ENCODE measurements at regions not wholly inside any gene's neighbourhood (a gene's known extent, or its start where the extent isn't known, plus 50 kb on each side); places are given as distances from the start of the nearest gene placed in this dataset.

DNA sequence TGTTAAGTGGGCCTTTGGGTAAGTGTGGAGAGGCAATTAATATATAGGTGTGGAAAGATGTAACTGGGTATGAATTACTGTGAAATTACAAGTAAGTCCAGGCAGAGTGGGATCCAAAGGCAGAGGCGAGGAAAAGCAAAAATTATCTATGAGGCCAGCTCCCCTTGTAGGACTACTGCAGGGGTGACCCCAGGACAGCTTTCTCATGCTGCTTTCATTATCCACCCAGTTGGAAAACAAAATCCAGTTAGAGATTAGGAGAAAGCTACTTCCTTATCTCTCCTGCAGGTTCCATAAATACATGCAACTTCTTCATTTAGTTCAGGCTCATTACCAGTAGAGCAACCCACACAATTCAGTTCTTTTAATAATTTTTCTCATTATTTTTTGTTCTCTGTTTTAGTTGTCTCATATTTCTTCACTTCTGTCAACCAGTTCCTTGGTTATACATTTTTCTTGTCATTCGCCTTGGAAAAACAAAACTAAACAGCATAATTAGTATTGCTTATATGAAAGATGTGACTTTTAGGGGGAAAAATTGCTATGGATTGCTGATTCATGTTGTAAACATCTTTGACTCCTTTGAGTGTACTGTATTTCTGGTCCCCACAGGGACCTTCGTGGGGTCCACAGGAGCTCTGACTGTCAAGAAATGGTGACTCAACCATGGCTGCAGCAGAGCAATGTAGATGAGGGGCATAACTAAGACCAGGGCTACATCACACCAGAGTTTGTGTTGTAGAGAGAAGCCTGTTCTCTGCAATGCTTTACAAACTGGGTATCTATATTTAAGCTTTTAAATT, 110.4 kb upstream of the PARD3B start:
- Histone ChIP-seq H3K27ac (ENCODE audit: insufficient read depth, low read length, poor library complexity, severe bottlenecking) (no peak overlapping the region), H3K4me1 (ENCODE audit: control insufficient read depth, insufficient read depth, low read length, poor library complexity, severe bottlenecking) (no peaks in the 10 kb centered on the region), H3K4me3 (ENCODE audit: insufficient read depth, low read depth, low read length, poor library complexity, severe bottlenecking) (no peak overlapping the region), H3K9me3 (ENCODE audit: control insufficient read depth, low read length) (no peaks in the 10 kb centered on the region), H3K27me3 (replicated peaks; ENCODE audit: control insufficient read depth, insufficient read depth, low read length, poor library complexity, severe bottlenecking) (no peaks in the 10 kb centered on the region), H3K36me3 (ENCODE audit: control insufficient read depth, insufficient read depth, low read length) (no peaks in the 10 kb centered on the region)
- DNase-seq: no peak

GRCh38 chr2:204436230-204436629, 109.0 kb upstream of the PARD3B start:
- Histone ChIP-seq H3K27ac (ENCODE audit: insufficient read depth, low read length, poor library complexity, severe bottlenecking) (no peak overlapping the region), H3K27me3 (replicated peaks; ENCODE audit: control insufficient read depth, insufficient read depth, low read length, poor library complexity, severe bottlenecking) (no peaks in the 10 kb centered on the region), H3K36me3 (ENCODE audit: control insufficient read depth, insufficient read depth, low read length) (no peaks in the 10 kb centered on the region), H3K4me3 (ENCODE audit: insufficient read depth, low read depth, low read length, poor library complexity, severe bottlenecking) (no peak overlapping the region), H3K9me3 (ENCODE audit: control insufficient read depth, low read length) (no peaks in the 10 kb centered on the region), H3K4me1 (ENCODE audit: control insufficient read depth, insufficient read depth, low read length, poor library complexity, severe bottlenecking) (no peaks in the 10 kb centered on the region)
- no peak for DNase-seq

- Histone ChIP-seq H3K4me3 (ENCODE audit: insufficient read depth, low read depth, low read length, poor library complexity, severe bottlenecking) (no peak overlapping the region), H3K9me3 (ENCODE audit: control insufficient read depth, low read length) (no peaks in the 10 kb centered on the region), H3K27ac (ENCODE audit: insufficient read depth, low read length, poor library complexity, severe bottlenecking) (no peak overlapping the region), H3K36me3 (ENCODE audit: control insufficient read depth, insufficient read depth, low read length) (no peaks in the 10 kb centered on the region), H3K27me3 (replicated peaks; ENCODE audit: control insufficient read depth, insufficient read depth, low read length, poor library complexity, severe bottlenecking) (no peaks in the 10 kb centered on the region), H3K4me1 (ENCODE audit: control insufficient read depth, insufficient read depth, low read length, poor library complexity, severe bottlenecking) (no peaks in the 10 kb centered on the region)
- no peak for DNase-seq
These were observed 107.9 kb upstream of the PARD3B start for GRCh38 chr2:204437408-204437807.

DNA sequence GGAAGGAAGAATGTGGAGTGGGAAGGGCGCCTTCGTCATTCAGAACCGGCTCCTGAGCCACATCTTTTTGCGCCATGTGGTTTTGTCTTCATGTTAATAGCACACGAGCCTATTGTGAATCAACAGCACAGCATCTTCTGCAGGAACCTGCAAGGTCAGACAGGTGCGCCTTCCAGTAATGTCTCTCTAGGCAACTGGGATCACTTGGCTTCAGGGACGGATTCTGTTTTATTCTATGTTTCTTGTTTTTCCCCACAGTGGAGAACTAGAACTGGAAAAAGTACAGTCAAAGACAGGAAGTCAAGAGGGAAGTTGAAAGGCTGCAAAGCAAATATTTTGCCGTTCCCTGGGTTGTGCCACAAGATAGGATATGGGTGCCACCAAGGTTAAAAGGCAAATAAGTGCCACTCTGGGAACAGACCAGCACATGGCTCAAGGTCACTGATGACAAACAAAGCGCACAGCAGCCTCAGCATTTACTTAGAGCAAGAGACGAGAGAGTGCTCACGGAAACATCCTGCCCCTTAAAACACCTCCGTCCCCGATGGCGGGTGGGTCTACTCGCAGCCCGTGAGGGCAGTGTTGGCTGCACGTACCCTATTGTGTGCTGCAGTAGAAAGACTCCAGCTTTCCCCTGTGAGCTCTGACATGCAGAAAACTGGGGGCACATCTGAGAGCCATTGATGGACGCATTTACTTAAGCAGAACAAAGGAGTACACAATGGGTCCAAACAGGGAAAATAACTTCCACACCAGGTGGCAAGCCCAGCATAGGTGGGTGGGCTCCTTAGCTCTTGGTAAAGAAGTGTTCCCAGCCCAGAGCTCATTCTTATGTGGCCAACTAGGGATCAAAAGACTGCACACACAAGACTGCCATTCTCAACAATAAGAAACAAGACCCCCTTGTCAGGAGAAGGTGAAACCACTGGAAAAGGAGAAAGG, 107.2 kb upstream of the PARD3B start:
- Histone ChIP-seq H3K4me3 (ENCODE audit: insufficient read depth, low read depth, low read length, poor library complexity, severe bottlenecking) (no peak overlapping the region), H3K27me3 (replicated peaks; ENCODE audit: control insufficient read depth, insufficient read depth, low read length, poor library complexity, severe bottlenecking) (no peaks in the 10 kb centered on the region), H3K4me1 (ENCODE audit: control insufficient read depth, insufficient read depth, low read length, poor library complexity, severe bottlenecking) (no peaks in the 10 kb centered on the region), H3K36me3 (ENCODE audit: control insufficient read depth, insufficient read depth, low read length) (no peaks in the 10 kb centered on the region), H3K9me3 (ENCODE audit: control insufficient read depth, low read length) (no peaks in the 10 kb centered on the region), H3K27ac (ENCODE audit: insufficient read depth, low read length, poor library complexity, severe bottlenecking) (no peak overlapping the region)
- no peak for DNase-seq

DNA sequence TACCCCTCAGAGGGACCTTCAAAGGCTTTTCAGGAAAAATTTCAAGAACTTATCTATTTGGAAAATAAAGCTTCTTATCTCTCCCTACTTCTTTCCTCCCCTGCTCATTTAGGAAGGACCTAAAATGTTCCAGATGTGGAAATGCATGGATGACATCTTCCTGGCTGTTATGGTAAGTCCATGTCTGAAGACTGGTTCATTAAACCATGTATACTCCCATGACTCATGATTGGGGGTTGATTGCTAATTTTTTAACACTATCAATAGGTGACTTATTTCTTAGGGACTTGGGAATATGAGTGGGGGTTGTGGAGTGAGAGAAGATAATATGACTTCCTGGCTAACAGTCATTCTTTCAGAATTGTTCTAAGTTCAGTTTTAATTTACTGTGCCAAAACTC, 104.0 kb upstream of the PARD3B start:
- Histone ChIP-seq H3K27me3 (replicated peaks; ENCODE audit: control insufficient read depth, insufficient read depth, low read length, poor library complexity, severe bottlenecking) (no peaks in the 10 kb centered on the region), H3K9me3 (ENCODE audit: control insufficient read depth, low read length) (no peaks in the 10 kb centered on the region), H3K4me3 (ENCODE audit: insufficient read depth, low read depth, low read length, poor library complexity, severe bottlenecking) (no peak overlapping the region), H3K27ac (ENCODE audit: insufficient read depth, low read length, poor library complexity, severe bottlenecking) (no peak overlapping the region), H3K36me3 (ENCODE audit: control insufficient read depth, insufficient read depth, low read length) (no peaks in the 10 kb centered on the region), H3K4me1 (ENCODE audit: control insufficient read depth, insufficient read depth, low read length, poor library complexity, severe bottlenecking) (no peaks in the 10 kb centered on the region)
- no peak for DNase-seq

DNA sequence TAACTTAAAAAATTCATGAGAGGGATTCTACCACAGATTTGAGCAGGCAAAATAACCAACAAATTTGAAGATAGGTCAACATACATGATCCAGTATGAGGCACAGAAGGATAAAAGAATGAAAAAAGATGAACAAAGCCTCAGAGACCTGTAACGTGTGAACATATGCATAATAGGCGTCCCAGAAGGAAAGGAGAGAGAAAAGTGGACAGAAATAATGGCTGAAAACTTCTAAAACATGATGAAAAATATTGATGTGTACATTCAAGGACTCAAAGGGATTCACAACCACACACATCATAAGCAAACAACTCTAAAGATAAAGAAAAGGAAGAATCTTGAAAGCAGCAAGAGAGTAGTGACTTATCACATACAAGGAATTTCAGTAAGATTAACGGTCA, 100.1 kb upstream of the PARD3B start:
- no peak for DNase-seq
- Histone ChIP-seq H3K4me3 (ENCODE audit: insufficient read depth, low read depth, low read length, poor library complexity, severe bottlenecking) (no peak overlapping the region), H3K36me3 (ENCODE audit: control insufficient read depth, insufficient read depth, low read length) (no peaks in the 10 kb centered on the region), H3K9me3 (ENCODE audit: control insufficient read depth, low read length) (no peaks in the 10 kb centered on the region), H3K27me3 (replicated peaks; ENCODE audit: control insufficient read depth, insufficient read depth, low read length, poor library complexity, severe bottlenecking) (no peaks in the 10 kb centered on the region), H3K27ac (ENCODE audit: insufficient read depth, low read length, poor library complexity, severe bottlenecking) (no peak overlapping the region), H3K4me1 (ENCODE audit: control insufficient read depth, insufficient read depth, low read length, poor library complexity, severe bottlenecking) (no peaks in the 10 kb centered on the region)

GRCh38 chr2:204447722-204448121, 97.6 kb upstream of the PARD3B start:
- H3K27me3 ChIP-seq (replicated peaks; ENCODE audit: control insufficient read depth, insufficient read depth, low read length, poor library complexity, severe bottlenecking): no peaks in the 10 kb centered on the region
- H3K9me3 ChIP-seq (ENCODE audit: control insufficient read depth, low read length): no peaks in the 10 kb centered on the region
- H3K36me3 ChIP-seq (ENCODE audit: control insufficient read depth, insufficient read depth, low read length): no peaks in the 10 kb centered on the region
- no peak overlapping the region for H3K4me3 ChIP-seq (ENCODE audit: insufficient read depth, low read depth, low read length, poor library complexity, severe bottlenecking)
- no peak overlapping the region for H3K27ac ChIP-seq (ENCODE audit: insufficient read depth, low read length, poor library complexity, severe bottlenecking)
- no peaks in the 10 kb centered on the region for H3K4me1 ChIP-seq (ENCODE audit: control insufficient read depth, insufficient read depth, low read length, poor library complexity, severe bottlenecking)
- no peak for DNase-seq

- Histone ChIP-seq H3K27me3 (replicated peaks; ENCODE audit: control insufficient read depth, insufficient read depth, low read length, poor library complexity, severe bottlenecking) (no peaks in the 10 kb centered on the region), H3K9me3 (ENCODE audit: control insufficient read depth, low read length) (no peaks in the 10 kb centered on the region), H3K4me3 (ENCODE audit: insufficient read depth, low read depth, low read length, poor library complexity, severe bottlenecking) (no peak overlapping the region), H3K27ac (ENCODE audit: insufficient read depth, low read length, poor library complexity, severe bottlenecking) (no peak overlapping the region), H3K4me1 (ENCODE audit: control insufficient read depth, insufficient read depth, low read length, poor library complexity, severe bottlenecking) (no peaks in the 10 kb centered on the region), H3K36me3 (ENCODE audit: control insufficient read depth, insufficient read depth, low read length) (no peaks in the 10 kb centered on the region)
- DNase-seq: no peak
These were observed 95.3 kb upstream of the PARD3B start for GRCh38 chr2:204449977-204450376.

GRCh38 chr2:204451766-204452165, 93.5 kb upstream of the PARD3B start:
- H3K27ac ChIP-seq (ENCODE audit: insufficient read depth, low read length, poor library complexity, severe bottlenecking): no peak overlapping the region
- no peaks in the 10 kb centered on the region for H3K36me3 ChIP-seq (ENCODE audit: control insufficient read depth, insufficient read depth, low read length)
- H3K9me3 ChIP-seq (ENCODE audit: control insufficient read depth, low read length): no peaks in the 10 kb centered on the region
- H3K4me3 ChIP-seq (ENCODE audit: insufficient read depth, low read depth, low read length, poor library complexity, severe bottlenecking): no peak overlapping the region
- no peaks in the 10 kb centered on the region for H3K27me3 ChIP-seq (replicated peaks; ENCODE audit: control insufficient read depth, insufficient read depth, low read length, poor library complexity, severe bottlenecking)
- no peaks in the 10 kb centered on the region for H3K4me1 ChIP-seq (ENCODE audit: control insufficient read depth, insufficient read depth, low read length, poor library complexity, severe bottlenecking)
- no peak for DNase-seq

DNA sequence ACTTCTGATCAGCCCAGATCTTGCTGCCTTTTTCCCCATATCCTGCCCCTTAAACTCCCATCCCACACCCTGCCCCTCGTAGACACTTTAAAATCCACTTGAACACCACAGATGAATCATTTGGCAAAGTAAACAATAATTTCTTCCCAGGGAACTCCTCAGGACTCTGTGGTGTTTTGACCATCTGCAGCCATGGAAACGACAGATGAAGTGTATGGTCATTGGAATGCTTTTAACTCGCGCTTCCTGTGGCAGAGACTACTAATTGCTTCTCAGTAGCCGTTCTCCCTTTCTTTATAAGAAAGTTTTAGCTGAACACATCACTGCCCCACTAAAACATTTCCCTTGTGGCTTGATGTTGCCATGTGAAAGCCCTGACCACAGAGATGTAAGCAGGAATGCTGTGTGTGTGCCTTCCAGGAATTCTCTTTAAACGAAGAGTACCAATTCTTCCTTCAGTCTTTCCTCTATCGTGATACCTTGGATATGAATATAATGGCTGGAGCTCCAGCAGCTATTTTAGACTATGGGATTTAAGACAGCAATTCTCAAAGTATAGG, 92.7 kb upstream of the PARD3B start:
- Histone ChIP-seq H3K36me3 (ENCODE audit: control insufficient read depth, insufficient read depth, low read length) (no peaks in the 10 kb centered on the region), H3K27ac (ENCODE audit: insufficient read depth, low read length, poor library complexity, severe bottlenecking) (no peak overlapping the region), H3K27me3 (replicated peaks; ENCODE audit: control insufficient read depth, insufficient read depth, low read length, poor library complexity, severe bottlenecking) (no peaks in the 10 kb centered on the region), H3K4me1 (ENCODE audit: control insufficient read depth, insufficient read depth, low read length, poor library complexity, severe bottlenecking) (no peaks in the 10 kb centered on the region), H3K4me3 (ENCODE audit: insufficient read depth, low read depth, low read length, poor library complexity, severe bottlenecking) (no peak overlapping the region), H3K9me3 (ENCODE audit: control insufficient read depth, low read length) (no peaks in the 10 kb centered on the region)
- DNase-seq: no peak
